CD4-positive, alpha-beta T cell treated with Interleukin-10 for 1 hour (primary cell): ENCODE measurements at regions not wholly inside any gene's neighbourhood (a gene's known extent, or its start where the extent isn't known, plus 50 kb on each side); places are given as distances from the start of the nearest gene placed in this dataset.
"Not testable (repeated sequence)": the region's sequence is repeated elsewhere in the genome, so short reads cannot be mapped to it uniquely, and the experiment has no call there.

ENCODE experiments used
- DNase-seq: peaks from one replicate; pipeline ENCODE4 v3.0.0-alpha.2; 2020

GRCh38 chr3:177249203-177249602, 51.9 kb upstream of the TBL1XR1 start:
- no peak for DNase-seq

GRCh38 chr3:177250151-177250550, 52.9 kb upstream of the TBL1XR1 start:
- no peak for DNase-seq

- DNase-seq, result no peak
Observed at GRCh38 chr3:177251755-177252154, 54.5 kb upstream of the TBL1XR1 start.

DNA sequence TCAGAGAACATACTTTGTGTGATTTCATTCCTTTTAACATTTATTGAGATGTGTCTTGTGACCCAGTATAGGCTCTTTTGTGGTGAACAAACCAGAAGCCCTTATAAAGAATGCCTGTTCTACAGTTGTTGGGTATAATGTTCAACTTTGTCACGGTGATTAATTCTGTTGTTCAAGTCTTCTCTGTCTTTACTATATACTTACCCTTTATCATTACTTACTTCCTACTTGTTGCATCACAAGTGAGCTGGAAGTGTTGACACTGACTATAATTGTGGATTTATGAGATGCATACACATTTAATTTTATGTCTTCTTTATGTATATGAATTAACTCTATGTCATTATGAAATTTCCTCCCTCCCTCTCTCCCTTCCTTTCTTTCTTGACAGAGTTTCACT, 59.7 kb upstream of the TBL1XR1 start:
- DNase-seq, result no peak

GRCh38 chr3:177257625-177258024, 60.3 kb upstream of the TBL1XR1 start:
- DNase-seq, result no peak

DNA sequence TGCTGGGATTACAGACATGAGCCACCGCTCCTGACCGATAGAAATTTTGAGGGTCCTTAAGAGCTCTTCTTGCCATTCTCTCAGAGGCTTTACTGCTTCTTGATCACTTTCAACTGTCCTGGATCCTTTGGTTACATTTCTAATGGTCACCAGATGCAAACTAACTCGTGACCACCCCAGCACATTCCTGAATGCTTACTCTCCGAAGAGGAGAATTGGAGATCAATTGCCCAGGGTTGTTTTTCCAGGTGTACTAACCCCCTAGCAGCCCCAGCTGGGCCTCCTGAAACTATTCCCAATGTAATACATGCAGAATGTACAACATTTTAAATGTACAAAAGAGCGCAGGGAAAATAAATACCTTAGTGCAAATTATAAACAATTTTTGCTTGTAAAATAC, 65.1 kb upstream of the TBL1XR1 start:
- no peak for DNase-seq

- no peak for DNase-seq
Observed at GRCh38 chr3:177263615-177264368, 66.5 kb upstream of the TBL1XR1 start.

DNA sequence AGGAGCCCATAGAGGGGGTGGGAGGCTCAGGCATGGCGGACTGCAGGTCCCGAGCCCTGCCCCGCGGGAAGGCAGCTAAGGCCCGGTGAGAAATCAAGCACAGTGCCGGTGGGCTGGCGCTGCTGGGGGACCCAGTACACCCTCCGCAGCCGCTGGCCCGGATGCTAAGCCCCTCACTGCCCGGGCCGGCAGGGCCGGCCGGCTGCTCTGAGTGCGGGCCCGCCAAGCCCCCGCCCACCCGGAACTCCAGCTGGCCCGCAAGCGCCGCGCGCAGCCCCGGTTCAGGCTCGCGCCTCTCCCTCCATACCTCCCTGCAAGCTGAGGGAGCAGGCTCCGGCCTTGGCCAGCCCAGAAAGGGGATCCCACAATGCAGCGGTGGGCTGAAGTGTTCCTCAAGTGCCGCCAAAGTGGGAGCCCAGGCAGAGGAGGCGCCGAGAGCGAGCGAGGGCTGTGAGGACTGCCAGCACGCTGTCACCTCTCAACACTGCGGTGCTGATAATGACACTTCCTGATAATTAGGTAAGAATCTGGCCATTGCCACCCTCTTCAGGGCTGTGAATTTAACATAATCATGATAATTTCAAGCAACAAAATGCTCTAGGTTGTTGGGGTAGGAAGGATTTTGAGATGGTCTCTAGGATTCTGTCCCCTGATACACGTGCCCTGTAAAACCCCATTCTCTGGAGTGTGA, 74.7 kb upstream of the TBL1XR1 start:
- DNase-seq, result not testable (repeated sequence)

DNA sequence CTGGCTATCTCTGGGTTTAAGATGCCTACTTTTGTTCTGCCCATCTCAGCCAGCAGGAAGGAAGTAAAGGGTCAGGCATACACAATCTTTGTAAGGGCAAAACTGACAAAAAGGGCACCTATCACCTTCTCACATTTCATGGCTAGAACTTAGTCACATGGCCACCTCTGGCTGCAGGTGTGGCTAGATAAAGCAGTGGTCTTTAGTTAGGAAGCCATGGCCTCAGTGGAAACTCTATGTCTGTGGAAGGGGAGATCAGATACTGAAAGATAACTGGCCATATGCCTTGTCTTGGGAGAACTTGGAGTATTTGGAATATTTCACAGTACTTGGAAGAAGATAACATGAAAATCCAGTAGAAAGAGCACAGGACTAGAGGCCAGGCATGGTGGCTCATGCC, 80.7 kb upstream of the TBL1XR1 start:
- no peak for DNase-seq

DNA sequence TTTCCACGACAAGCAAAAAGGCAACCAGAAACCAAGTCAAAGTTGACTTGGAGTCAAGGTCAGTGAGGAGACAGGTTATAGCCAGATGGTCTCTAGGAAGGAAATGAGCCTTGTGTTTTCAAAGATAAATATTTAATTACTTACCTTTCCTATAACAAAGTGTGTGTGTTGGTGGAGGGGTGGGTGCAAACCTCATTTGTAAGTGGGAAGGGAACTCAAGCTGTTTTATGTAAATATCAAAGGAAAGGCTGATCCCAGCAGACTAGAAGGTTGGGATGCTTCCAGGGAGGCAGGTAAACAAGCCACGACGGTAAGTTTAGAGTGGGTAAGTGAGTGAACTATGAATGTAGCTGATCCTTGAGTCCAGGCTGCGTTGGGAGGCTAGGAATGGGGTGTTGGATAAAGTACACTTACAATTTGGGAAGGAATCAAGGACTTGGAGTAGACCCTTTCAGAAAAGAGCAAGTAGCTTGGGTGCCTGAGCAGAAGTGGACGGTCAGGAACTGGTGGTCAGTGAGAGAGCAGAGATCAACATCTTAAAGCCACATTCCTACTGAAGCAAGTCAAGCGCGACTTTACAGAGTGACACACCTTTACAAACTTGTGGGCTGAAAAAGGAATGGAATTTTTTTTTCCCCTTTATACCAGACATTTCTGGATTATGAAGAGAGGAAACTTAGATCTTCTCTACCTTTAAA, 82.0 kb upstream of the TBL1XR1 start:
- DNase-seq, result no peak

DNA sequence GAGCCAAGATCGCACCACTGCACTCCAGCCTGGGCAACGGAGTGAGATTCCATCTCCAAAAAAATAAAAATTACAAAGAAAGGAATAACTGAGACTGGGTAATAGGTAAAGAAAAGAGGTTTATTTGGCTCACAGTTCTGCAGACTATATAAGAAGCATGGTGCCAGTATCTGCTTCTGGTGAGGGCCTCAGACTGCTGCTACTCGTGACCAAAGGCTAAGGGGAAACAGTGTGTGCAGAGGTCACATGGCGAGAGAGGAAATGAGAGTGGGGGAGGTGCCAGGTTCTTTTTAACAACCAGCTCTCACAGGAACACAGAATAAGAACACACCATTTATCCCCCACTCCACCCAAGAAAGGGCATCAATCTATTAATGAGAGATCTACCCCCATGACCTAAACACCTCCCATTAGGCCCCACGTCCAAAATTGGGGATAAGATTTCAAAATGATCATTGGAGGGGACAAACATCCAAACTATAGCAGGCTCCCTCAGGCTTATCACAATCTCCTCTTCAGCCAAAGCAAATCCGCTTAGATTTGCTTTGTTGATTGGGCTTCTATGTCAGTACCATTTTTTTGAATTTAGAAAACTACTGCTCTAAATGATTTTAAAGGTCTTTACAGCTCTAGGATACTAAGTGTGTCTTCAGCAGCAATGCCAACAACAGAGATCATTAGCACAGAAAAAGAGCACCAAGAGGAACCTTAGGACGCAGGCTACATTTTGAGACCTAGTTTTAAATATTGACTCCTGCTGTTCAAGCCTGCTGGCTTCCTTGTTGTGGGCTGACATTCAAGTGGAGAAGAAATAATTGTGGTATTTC, 84.2 kb upstream of the TBL1XR1 start:
- peak; percentile 9 for DNase-seq

GRCh38 chr3:177282119-177282655, 84.9 kb upstream of the TBL1XR1 start:
- no peak for DNase-seq

- DNase-seq, result no peak
Observed at GRCh38 chr3:177283983-177284382, 86.7 kb upstream of the TBL1XR1 start.

DNA sequence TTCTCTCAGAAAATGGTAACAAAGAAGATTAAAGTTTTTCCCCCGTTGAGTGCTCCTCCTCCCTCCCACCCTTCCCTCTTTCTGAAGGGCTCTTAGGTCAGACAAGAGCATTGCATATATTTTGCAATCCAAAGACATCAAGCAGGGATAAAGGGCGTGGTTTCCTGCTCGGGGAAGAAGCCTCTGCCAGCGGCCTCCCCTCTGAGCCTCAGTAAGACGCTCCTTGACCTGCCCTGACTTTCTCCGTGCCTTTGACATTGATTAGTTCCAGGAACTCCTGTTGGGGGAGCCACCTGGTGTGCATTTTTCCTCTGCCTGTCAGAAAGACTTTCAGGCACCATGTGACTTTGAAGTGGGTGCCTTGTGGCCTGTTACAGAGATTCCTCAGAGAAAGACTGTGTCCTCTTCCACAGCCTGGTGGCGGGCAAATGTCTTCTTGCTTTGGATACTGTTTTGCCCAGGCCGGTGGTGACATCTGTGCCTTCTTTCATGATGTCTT, 87.2 kb upstream of the TBL1XR1 start:
- DNase-seq, result peak; percentile 30

GRCh38 chr3:177286034-177286433, 88.8 kb upstream of the TBL1XR1 start:
- DNase-seq, result no peak

- no peak for DNase-seq
Observed at GRCh38 chr3:177287231-177287630, 89.9 kb upstream of the TBL1XR1 start.

- no peak for DNase-seq
Observed at GRCh38 chr3:177290633-177291032, 93.4 kb upstream of the TBL1XR1 start.

GRCh38 chr3:177294221-177294620, 96.9 kb upstream of the TBL1XR1 start:
- DNase-seq, result no peak

DNA sequence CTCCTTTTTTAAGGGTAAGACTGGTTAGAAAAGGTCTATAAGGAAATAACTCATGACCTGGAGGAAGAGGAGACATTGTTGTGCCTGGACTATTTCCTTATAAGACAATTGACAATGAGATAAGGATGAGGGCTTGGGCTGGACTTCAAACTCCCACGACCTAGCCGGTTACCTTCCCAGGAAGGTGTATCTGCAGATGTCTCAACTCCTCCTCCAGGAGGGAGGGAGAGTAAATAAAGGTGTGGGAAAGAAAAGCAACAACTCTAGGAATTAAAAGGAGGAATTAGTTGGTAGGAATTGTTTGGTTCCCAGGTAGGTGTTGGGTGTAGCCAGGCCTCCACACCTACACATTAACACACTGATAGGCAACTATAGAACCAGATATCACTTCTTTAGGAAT, 97.8 kb upstream of the TBL1XR1 start:
- no peak for DNase-seq

GRCh38 chr3:177299250-177299649, 102.0 kb upstream of the TBL1XR1 start:
- DNase-seq, result no peak

- no peak for DNase-seq
Observed at GRCh38 chr3:177300039-177300833, 103.0 kb upstream of the TBL1XR1 start.

GRCh38 chr3:177300842-177301241, 103.6 kb upstream of the TBL1XR1 start:
- DNase-seq, result no peak
